ENCODE measurements at regions not wholly inside any gene's neighbourhood (a gene's known extent, or its start where the extent isn't known, plus 50 kb on each side); places are given as distances from the start of the nearest gene placed in this dataset.

GRCh38 chr22:46079093-46079860, 71.0 kb upstream of the PPARA start:
- DNase-seq, result no peak

GRCh38 chr22:46079861-46080821, 70.2 kb upstream of the PPARA start:
- DNase-seq, result peak; percentile 38

- no peak for DNase-seq
These were observed 69.1 kb upstream of the PPARA start for GRCh38 chr22:46081036-46081830.

GRCh38 chr22:46081831-46082210, 68.5 kb upstream of the PPARA start:
- DNase-seq, result no peak

- DNase-seq, result no peak
These were observed 67.7 kb upstream of the PPARA start for GRCh38 chr22:46082633-46083032.

GRCh38 chr22:46083383-46084350, 66.7 kb upstream of the PPARA start:
- no peak for DNase-seq

- DNase-seq, result no peak
These were observed 66.0 kb upstream of the PPARA start for GRCh38 chr22:46084376-46084775.

- peak; percentile 31 for DNase-seq
These were observed 65.1 kb upstream of the PPARA start for GRCh38 chr22:46084943-46085827.

GRCh38 chr22:46085828-46086576, 64.3 kb upstream of the PPARA start:
- DNase-seq, result no peak

GRCh38 chr22:46086577-46087335, 63.6 kb upstream of the PPARA start:
- DNase-seq, result no peak

GRCh38 chr22:46087336-46087690, 63.0 kb upstream of the PPARA start:
- DNase-seq, result no peak

- no peak for DNase-seq
These were observed 62.5 kb upstream of the PPARA start for GRCh38 chr22:46087816-46088277.

- no peak for DNase-seq
These were observed 61.6 kb upstream of the PPARA start for GRCh38 chr22:46088541-46089311.

GRCh38 chr22:46089426-46090035, 60.8 kb upstream of the PPARA start:
- DNase-seq, result no peak

GRCh38 chr22:46090036-46090591, 60.2 kb upstream of the PPARA start:
- no peak for DNase-seq

GRCh38 chr22:46090631-46091201, 59.6 kb upstream of the PPARA start:
- no peak for DNase-seq

GRCh38 chr22:46091277-46091977, 58.9 kb upstream of the PPARA start:
- DNase-seq, result no peak

All from DMS79 (cell line).